KMS-11 (cell line): ENCODE measurements at regions not wholly inside any gene's neighbourhood (a gene's known extent, or its start where the extent isn't known, plus 50 kb on each side); places are given as distances from the start of the nearest gene placed in this dataset.

Source experiments
- H2AFZ ChIP-seq: fragments of 200-600 bp; sonication (generic); 2 replicates; pipeline ENCODE4 v1.6.1; 2016; ENCODE audit warnings: antibody characterized with exemption, mixed run types, low read depth
- H3K27ac ChIP-seq: fragments of 200-600 bp; sonication (generic); 2 replicates; pipeline ENCODE4 v1.6.1; 2016; ENCODE audit warnings: mild to moderate bottlenecking, mixed run types
- H3K27me3 ChIP-seq: fragments of 200-600 bp; sonication (generic); 2 replicates; pipeline ENCODE4 v1.6.1; 2017; ENCODE audit warnings: mild to moderate bottlenecking, low read depth, mixed run types, moderate library complexity; ENCODE audit not compliant: insufficient read depth
- H3K36me3 ChIP-seq: fragments of 200-600 bp; sonication (generic); 2 replicates; pipeline ENCODE4 v1.6.1; 2017; ENCODE audit warnings: mild to moderate bottlenecking, mixed run types; ENCODE audit not compliant: insufficient read depth
- H3K4me1 ChIP-seq: fragments of 200-600 bp; sonication (generic); 2 replicates; pipeline ENCODE4 v1.6.1; 2016; ENCODE audit warnings: mild to moderate bottlenecking, low read depth, mixed run types; ENCODE audit not compliant: poor library complexity, severe bottlenecking
- H3K4me2 ChIP-seq: fragments of 200-600 bp; sonication (generic); 2 replicates; pipeline ENCODE4 v1.7.0; 2016; ENCODE audit warnings: mild to moderate bottlenecking, mixed run types
- H3K4me3 ChIP-seq: fragments of 200-600 bp; sonication (generic); IDR thresholded peaks from 2 replicates; pipeline ENCODE4 v1.6.1; 2017; ENCODE audit warnings: low read depth, low read length, mixed read lengths; ENCODE audit not compliant: insufficient read depth
- H3K79me2 ChIP-seq: fragments of 200-600 bp; sonication (generic); 2 replicates; pipeline ENCODE4 v1.6.1; 2016; ENCODE audit warnings: low read depth, mixed run types; ENCODE audit not compliant: insufficient read depth
- H3K9ac ChIP-seq: fragments of 200-600 bp; sonication (generic); 2 replicates; pipeline ENCODE4 v1.6.1; 2016; ENCODE audit warnings: mild to moderate bottlenecking, mixed run types
- H4K20me1 ChIP-seq: fragments of 200-600 bp; sonication (generic); 2 replicates; pipeline ENCODE4 v1.6.1; 2016; ENCODE audit warnings: mild to moderate bottlenecking, mixed run types; ENCODE audit not compliant: insufficient read depth
- TF ChIP-seq, protein P1 (sequence below): fragments of 200-600 bp; sonication (generic); conservative IDR thresholded peaks from 2 replicates; pipeline ENCODE4 v1.6.1; 2017; ENCODE audit warnings: low read depth, mild to moderate bottlenecking, antibody characterized with exemption, low read length, moderate library complexity, mixed read lengths

DNA sequence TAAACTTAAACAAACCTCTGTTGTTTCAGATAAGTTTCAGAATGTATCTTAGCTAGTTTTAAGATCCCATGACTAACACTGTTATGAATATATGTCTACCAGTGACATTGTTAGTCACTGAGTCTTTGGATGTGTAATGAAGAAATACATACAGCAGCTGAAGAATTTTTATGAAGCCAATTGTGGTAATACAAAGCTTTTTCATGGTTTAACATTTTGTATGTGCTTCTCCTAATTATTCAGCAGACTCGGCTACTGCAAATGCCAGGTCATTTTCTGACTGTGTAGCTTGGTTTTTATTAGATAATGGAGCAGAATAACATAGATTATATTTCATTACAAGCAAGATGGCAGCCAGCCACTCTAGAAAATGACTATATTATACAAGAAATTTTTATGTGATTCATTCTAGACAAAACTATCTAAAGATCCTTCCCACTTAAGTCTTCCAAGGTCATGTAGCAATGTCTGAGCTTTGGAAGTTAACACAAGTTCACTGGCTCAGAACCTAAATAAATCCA lies 147.8 kb downstream of the TNFSF18 start:
- no peaks in the 10 kb centered on the region for H3K27me3 ChIP-seq
- no peak overlapping the region for H3K27ac ChIP-seq
- no peak overlapping the region for H3K4me2 ChIP-seq
- H2AFZ ChIP-seq, result no peak overlapping the region
- no peaks in the 10 kb centered on the region for H3K36me3 ChIP-seq
- H3K79me2 ChIP-seq, result no peaks in the 10 kb centered on the region
- no peak overlapping the region for H3K4me3 ChIP-seq
- H4K20me1 ChIP-seq, result no peaks in the 10 kb centered on the region
- H3K4me1 ChIP-seq, result peaks cover 18% of the 10 kb centered on the region
- TF ChIP-seq, protein P1, sequence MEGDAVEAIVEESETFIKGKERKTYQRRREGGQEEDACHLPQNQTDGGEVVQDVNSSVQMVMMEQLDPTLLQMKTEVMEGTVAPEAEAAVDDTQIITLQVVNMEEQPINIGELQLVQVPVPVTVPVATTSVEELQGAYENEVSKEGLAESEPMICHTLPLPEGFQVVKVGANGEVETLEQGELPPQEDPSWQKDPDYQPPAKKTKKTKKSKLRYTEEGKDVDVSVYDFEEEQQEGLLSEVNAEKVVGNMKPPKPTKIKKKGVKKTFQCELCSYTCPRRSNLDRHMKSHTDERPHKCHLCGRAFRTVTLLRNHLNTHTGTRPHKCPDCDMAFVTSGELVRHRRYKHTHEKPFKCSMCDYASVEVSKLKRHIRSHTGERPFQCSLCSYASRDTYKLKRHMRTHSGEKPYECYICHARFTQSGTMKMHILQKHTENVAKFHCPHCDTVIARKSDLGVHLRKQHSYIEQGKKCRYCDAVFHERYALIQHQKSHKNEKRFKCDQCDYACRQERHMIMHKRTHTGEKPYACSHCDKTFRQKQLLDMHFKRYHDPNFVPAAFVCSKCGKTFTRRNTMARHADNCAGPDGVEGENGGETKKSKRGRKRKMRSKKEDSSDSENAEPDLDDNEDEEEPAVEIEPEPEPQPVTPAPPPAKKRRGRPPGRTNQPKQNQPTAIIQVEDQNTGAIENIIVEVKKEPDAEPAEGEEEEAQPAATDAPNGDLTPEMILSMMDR, result no peak
- no peak overlapping the region for H3K9ac ChIP-seq

- H3K4me1 ChIP-seq, result peaks cover 18% of the 10 kb centered on the region
- H3K4me3 ChIP-seq, result no peak overlapping the region
- no peaks in the 10 kb centered on the region for H3K27me3 ChIP-seq
- no peaks in the 10 kb centered on the region for H3K36me3 ChIP-seq
- TF ChIP-seq, protein P1, result no peak
- no peaks in the 10 kb centered on the region for H3K79me2 ChIP-seq
- H2AFZ ChIP-seq, result no peak overlapping the region
- no peak overlapping the region for H3K27ac ChIP-seq
- H4K20me1 ChIP-seq, result no peaks in the 10 kb centered on the region
- no peak overlapping the region for H3K4me2 ChIP-seq
- H3K9ac ChIP-seq, result no peak overlapping the region
Measured at GRCh38 chr1:172903581-172904220, 147.0 kb downstream of the TNFSF18 start.

DNA sequence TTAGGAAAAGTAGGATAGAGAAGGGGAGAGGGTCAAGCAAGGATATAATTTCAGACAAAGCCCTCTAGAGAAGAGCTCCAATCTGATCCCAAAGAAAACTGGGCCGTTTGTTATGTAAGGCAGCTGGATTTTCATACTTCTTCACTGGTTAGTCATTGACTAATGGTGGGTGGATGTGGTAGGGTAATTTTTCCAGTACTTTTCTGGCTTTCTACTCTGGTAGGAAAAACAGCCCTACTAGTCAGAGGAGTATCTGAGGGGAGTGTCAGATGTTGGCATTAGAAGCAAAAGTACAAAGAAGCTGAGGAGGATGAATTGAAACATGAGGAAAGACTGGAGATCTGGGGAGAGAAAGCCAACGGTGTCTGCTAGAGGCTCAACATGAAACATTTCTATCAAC lies 145.3 kb downstream of the TNFSF18 start:
- peaks cover 18% of the 10 kb centered on the region for H3K4me1 ChIP-seq
- no peaks in the 10 kb centered on the region for H3K27me3 ChIP-seq
- H3K27ac ChIP-seq, result no peak overlapping the region

DNA sequence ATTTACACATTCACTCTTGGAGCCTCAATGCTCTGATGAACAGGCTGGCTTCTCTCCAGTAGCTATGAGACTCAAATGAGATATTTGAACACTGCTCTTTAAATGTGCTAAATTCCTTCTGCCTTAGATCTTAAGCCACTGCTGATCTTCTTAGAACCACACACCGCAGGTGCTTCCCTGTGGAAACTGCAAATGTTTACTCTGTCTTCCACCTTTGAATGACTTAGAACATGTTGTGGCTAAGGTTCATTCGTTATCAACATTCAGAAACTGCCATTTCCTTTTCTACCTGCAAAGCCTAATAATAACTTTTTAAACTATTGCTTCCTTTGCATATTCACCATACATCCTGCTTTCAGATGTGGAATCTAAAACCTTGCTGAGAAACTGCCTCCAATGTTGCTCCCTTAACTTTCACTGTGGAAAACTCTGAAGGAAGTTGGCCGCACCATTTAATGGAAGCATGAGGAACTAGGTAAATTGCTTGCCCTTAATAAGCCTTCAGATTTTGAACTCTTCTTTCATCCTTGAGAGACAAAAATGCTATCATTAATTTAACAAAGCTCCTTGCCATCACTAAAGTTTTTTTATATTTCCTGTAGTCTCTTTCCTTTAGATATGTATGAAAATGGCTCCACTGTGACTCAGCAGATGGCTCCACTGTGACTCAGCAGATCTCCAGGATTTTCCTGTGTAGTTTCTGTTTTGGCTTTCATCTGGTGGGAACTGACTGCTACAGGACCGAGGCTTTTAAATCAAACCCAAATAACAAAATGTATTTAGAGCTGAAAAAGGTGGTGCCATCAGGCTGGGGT lies 143.8 kb downstream of the TNFSF18 start:
- H3K4me1 ChIP-seq, result peaks cover 18% of the 10 kb centered on the region
- H3K27me3 ChIP-seq, result no peaks in the 10 kb centered on the region
- H2AFZ ChIP-seq, result peak overlapping the region; percentile 34; the same call in 1 of the 2 replicates
- H3K4me3 ChIP-seq, result peak overlapping the region; percentile 51
- H3K9ac ChIP-seq, result peak overlapping the region; percentile 8; the same call in 1 of the 2 replicates
- no peaks in the 10 kb centered on the region for H4K20me1 ChIP-seq
- H3K4me2 ChIP-seq, result peak overlapping the region; percentile 57
- H3K79me2 ChIP-seq, result no peaks in the 10 kb centered on the region
- peak overlapping the region; percentile 54 for H3K27ac ChIP-seq
- no peaks in the 10 kb centered on the region for H3K36me3 ChIP-seq
- TF ChIP-seq, protein P1, result no peak

More for the DNA sequence above, 145.3 kb downstream of the TNFSF18 start:
- no peak overlapping the region for H3K4me2 ChIP-seq
- TF ChIP-seq, protein P1, result no peak
- no peak overlapping the region for H3K4me3 ChIP-seq
- H3K36me3 ChIP-seq, result no peaks in the 10 kb centered on the region
- no peaks in the 10 kb centered on the region for H4K20me1 ChIP-seq
- no peak overlapping the region for H3K9ac ChIP-seq
- no peak overlapping the region for H2AFZ ChIP-seq
- no peaks in the 10 kb centered on the region for H3K79me2 ChIP-seq
